ENCODE measurements at regions not wholly inside any gene's neighbourhood (a gene's known extent, or its start where the extent isn't known, plus 50 kb on each side); places are given as distances from the start of the nearest gene placed in this dataset.
A peak's percentile ranks its signal among the peaks of the same experiment; 100 is the strongest.

GRCh38 chr4:120591038-120591437, 331.5 kb downstream of the PRDM5 start:
- TF ChIP-seq CTCF (conservative IDR thresholded peaks at IDR 0.05) = no peak
- no peaks in the 10 kb centered on the region for H3K27me3 ChIP-seq (ENCODE audit: insufficient read depth, low read length)
- no peak overlapping the region for H3K4me2 ChIP-seq (ENCODE audit: insufficient read depth, insufficient read length, low read length)
- no peak overlapping the region for H3K56ac ChIP-seq (ENCODE audit: insufficient read length, low read depth, low read length)
- H4K91ac ChIP-seq (ENCODE audit: insufficient read length, low read depth, low read length) = no peak overlapping the region
- no peak for DNase-seq
- no CpG with 5 or more reads among the region's 2 CpGs for WGBS (ENCODE audit: extremely low coverage, insufficient read length, low lambda C conversion rate)
- Mint-ChIP-seq H3K36me3 (ENCODE audit: insufficient read depth in 1 of 3, low read depth in 3 of 3) (no peaks in the 10 kb centered on the region), H3K4me3 (no peak overlapping the region), H3K27me3 (ENCODE audit: low read depth) (no peaks in the 10 kb centered on the region), H3K9me3 (no peaks in the 10 kb centered on the region), H3K4me1 (no peaks in the 10 kb centered on the region), H3K27ac (peak overlapping the region in 1 of 3 experiments; percentile 31; a peak in 1 of 7 replicates)
- H3K9ac ChIP-seq (ENCODE audit: extremely low read depth, insufficient read length, low read length) = no peak overlapping the region
- H3K18ac ChIP-seq (ENCODE audit: insufficient read length, low read depth, low read length) = no peak overlapping the region
- no peaks in the 10 kb centered on the region for H3K79me1 ChIP-seq (ENCODE audit: insufficient read depth, low read depth, low read length, poor library complexity, severe bottlenecking)
- H3T11ph ChIP-seq (ENCODE audit: low read length) = no peak overlapping the region
- no peaks in the 10 kb centered on the region for H4K20me1 ChIP-seq (ENCODE audit: control insufficient read depth, insufficient read depth, insufficient read length)
- H3K23ac ChIP-seq (ENCODE audit: insufficient read length, low read depth, low read length) = no peak overlapping the region
- no peak overlapping the region for H2BK15ac ChIP-seq (ENCODE audit: low read depth, low read length)
- no peak overlapping the region for H2AK5ac ChIP-seq (ENCODE audit: insufficient read length, low read length)
- H3K4me1 ChIP-seq (ENCODE audit: insufficient read depth, low read length) = no peaks in the 10 kb centered on the region
- H3K23me2 ChIP-seq (ENCODE audit: insufficient read length, low read depth, low read length, poor library complexity, severe bottlenecking) = no peaks in the 10 kb centered on the region
- no peak overlapping the region for H3K27ac ChIP-seq (ENCODE audit: insufficient read length, low read depth, low read length)
- H2BK12ac ChIP-seq (ENCODE audit: insufficient read length, low read depth, low read length) = no peak overlapping the region
- H2BK120ac ChIP-seq (ENCODE audit: low read depth, low read length, poor library complexity, severe bottlenecking) = no peak overlapping the region
- H3K14ac ChIP-seq (ENCODE audit: insufficient read depth, low read length) = no peak overlapping the region
- H2AFZ ChIP-seq (ENCODE audit: low read length) = no peak overlapping the region
- H3K79me2 ChIP-seq (ENCODE audit: insufficient read depth, low read length) = no peaks in the 10 kb centered on the region
- H2BK5ac ChIP-seq (ENCODE audit: insufficient read length, low read length) = no peak overlapping the region
- H2BK20ac ChIP-seq (ENCODE audit: low read depth, low read length, poor library complexity, severe bottlenecking) = no peak overlapping the region
- H3K4ac ChIP-seq (ENCODE audit: low read depth, low read length) = no peak overlapping the region
- H4K5ac ChIP-seq (ENCODE audit: insufficient read length, low read depth, low read length) = no peak overlapping the region
- no peaks in the 10 kb centered on the region for H3K9me3 ChIP-seq (ENCODE audit: control insufficient read depth, low read depth, low read length)
- no peak overlapping the region for H4K8ac ChIP-seq (replicated peaks; ENCODE audit: insufficient read length, low read depth, low read length)

All from H9 (cell line).